Smooth muscle cell (in vitro differentiated cells): ENCODE measurements at regions not wholly inside any gene's neighbourhood (a gene's known extent, or its start where the extent isn't known, plus 50 kb on each side); places are given as distances from the start of the nearest gene placed in this dataset.

Source experiments
- DNase-seq: peaks from one replicate; lab custom pipeline; 2025; ENCODE audit not compliant: unreplicated experiment; lab: John Stamatoyannopoulos, UW
- H2AFZ ChIP-seq: fragments of 200-600 bp; sonication (generic); 2 replicates; pipeline ENCODE4 v1.6.0; 2016; ENCODE audit warnings: antibody characterized with exemption, low read depth, mild to moderate bottlenecking
- H3F3A ChIP-seq: fragments of 200-600 bp; sonication (generic); 2 replicates; pipeline ENCODE4 v1.6.0; 2017; ENCODE audit warnings: antibody characterized with exemption, low read depth
- H3K27ac ChIP-seq: fragments of 200-600 bp; sonication (generic); 2 replicates; pipeline ENCODE4 v1.5.1; 2016; ENCODE audit warnings: low read depth, mild to moderate bottlenecking
- H3K27me3 ChIP-seq: fragments of 200-600 bp; sonication (generic); 2 replicates; pipeline ENCODE4 v1.6.1; 2016; ENCODE audit warnings: low read depth, mild to moderate bottlenecking
- H3K36me3 ChIP-seq: fragments of 200-600 bp; sonication (generic); 2 replicates; pipeline ENCODE4 v1.5.1; 2016; ENCODE audit warnings: low read depth
- H3K4me1 ChIP-seq: fragments of 200-600 bp; sonication (generic); 2 replicates; pipeline ENCODE4 v1.5.1; 2016; ENCODE audit warnings: low read depth
- H3K4me2 ChIP-seq: fragments of 200-600 bp; sonication (generic); 2 replicates; pipeline ENCODE4 v1.6.0; 2016; ENCODE audit warnings: mild to moderate bottlenecking
- H3K4me3 ChIP-seq: fragments of 200-600 bp; sonication (generic); 2 replicates; pipeline ENCODE4 v1.5.1; 2016; ENCODE audit warnings: mild to moderate bottlenecking
- H3K79me2 ChIP-seq: fragments of 200-600 bp; sonication (generic); 2 replicates; pipeline ENCODE4 v1.6.0; 2016; ENCODE audit warnings: low read depth, mild to moderate bottlenecking
- H3K9ac ChIP-seq: fragments of 200-600 bp; sonication (generic); 2 replicates; pipeline ENCODE4 v1.6.0; 2016; ENCODE audit warnings: low read depth
- H3K9me3 ChIP-seq: fragments of 200-600 bp; sonication (generic); replicated peaks from 2 replicates; pipeline ENCODE4 v1.5.1; 2016; ENCODE audit warnings: low read depth
- H4K20me1 ChIP-seq: fragments of 200-600 bp; sonication (generic); 2 replicates; pipeline ENCODE4 v1.6.0; 2016; ENCODE audit warnings: low read depth
- WGBS: methylation state at CpG from one replicate; pipeline ENCODE4 v1.1.7; 2016; ENCODE audit warnings: low lambda C conversion rate; 5-methylcytosine and 5-hydroxymethylcytosine counted together
- TF ChIP-seq, protein P1 (sequence below): fragments of 200-600 bp; sonication (generic); IDR thresholded peaks from 2 replicates; pipeline ENCODE4 v1.5.1; 2017; ENCODE audit warnings: borderline replicate concordance, mild to moderate bottlenecking, antibody characterized with exemption; ENCODE audit not compliant: insufficient read depth, poor library complexity, severe bottlenecking

DNA sequence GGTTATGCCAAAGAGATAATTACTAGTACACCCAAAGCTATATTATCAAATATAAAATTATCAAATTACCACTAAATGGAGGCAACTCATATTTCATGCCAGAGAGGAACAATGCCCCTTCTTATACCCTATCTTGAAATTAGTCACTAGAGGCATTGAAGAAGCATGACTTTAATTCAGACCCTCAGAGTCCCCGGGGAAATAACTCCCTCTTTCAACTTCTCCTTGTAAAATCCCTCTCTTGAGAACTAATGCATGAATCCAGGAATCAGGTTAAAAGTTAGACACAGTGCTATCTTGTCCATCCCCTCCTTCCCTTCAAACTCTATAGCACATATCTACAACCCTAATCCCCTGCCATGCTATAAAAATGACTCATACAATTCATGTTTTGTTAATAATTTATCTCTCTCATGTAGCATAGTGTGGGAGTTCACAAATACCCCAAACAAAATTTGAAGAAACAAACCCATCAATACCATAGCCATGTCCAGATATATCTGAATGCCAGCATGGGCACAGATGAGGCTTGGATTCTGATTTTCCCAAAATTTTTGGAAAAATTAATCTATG, 665.4 kb downstream of the KCNA4 start:
- no peak overlapping the region for H3K27ac ChIP-seq
- H3K27me3 ChIP-seq: no peaks in the 10 kb centered on the region
- H3K9me3 ChIP-seq: no peaks in the 10 kb centered on the region
- no peaks in the 10 kb centered on the region for H3F3A ChIP-seq
- no peaks in the 10 kb centered on the region for H4K20me1 ChIP-seq
- DNase-seq: no peak
- H2AFZ ChIP-seq: no peak overlapping the region
- H3K9ac ChIP-seq: no peak overlapping the region
- 50% methylated on average over 1 of the region's 1 CpG for WGBS
- TF ChIP-seq, protein P1, sequence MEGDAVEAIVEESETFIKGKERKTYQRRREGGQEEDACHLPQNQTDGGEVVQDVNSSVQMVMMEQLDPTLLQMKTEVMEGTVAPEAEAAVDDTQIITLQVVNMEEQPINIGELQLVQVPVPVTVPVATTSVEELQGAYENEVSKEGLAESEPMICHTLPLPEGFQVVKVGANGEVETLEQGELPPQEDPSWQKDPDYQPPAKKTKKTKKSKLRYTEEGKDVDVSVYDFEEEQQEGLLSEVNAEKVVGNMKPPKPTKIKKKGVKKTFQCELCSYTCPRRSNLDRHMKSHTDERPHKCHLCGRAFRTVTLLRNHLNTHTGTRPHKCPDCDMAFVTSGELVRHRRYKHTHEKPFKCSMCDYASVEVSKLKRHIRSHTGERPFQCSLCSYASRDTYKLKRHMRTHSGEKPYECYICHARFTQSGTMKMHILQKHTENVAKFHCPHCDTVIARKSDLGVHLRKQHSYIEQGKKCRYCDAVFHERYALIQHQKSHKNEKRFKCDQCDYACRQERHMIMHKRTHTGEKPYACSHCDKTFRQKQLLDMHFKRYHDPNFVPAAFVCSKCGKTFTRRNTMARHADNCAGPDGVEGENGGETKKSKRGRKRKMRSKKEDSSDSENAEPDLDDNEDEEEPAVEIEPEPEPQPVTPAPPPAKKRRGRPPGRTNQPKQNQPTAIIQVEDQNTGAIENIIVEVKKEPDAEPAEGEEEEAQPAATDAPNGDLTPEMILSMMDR: no peak
- no peaks in the 10 kb centered on the region for H3K79me2 ChIP-seq
- H3K4me1 ChIP-seq: no peaks in the 10 kb centered on the region
- no peaks in the 10 kb centered on the region for H3K36me3 ChIP-seq
- no peak overlapping the region for H3K4me3 ChIP-seq
- H3K4me2 ChIP-seq: no peak overlapping the region

DNA sequence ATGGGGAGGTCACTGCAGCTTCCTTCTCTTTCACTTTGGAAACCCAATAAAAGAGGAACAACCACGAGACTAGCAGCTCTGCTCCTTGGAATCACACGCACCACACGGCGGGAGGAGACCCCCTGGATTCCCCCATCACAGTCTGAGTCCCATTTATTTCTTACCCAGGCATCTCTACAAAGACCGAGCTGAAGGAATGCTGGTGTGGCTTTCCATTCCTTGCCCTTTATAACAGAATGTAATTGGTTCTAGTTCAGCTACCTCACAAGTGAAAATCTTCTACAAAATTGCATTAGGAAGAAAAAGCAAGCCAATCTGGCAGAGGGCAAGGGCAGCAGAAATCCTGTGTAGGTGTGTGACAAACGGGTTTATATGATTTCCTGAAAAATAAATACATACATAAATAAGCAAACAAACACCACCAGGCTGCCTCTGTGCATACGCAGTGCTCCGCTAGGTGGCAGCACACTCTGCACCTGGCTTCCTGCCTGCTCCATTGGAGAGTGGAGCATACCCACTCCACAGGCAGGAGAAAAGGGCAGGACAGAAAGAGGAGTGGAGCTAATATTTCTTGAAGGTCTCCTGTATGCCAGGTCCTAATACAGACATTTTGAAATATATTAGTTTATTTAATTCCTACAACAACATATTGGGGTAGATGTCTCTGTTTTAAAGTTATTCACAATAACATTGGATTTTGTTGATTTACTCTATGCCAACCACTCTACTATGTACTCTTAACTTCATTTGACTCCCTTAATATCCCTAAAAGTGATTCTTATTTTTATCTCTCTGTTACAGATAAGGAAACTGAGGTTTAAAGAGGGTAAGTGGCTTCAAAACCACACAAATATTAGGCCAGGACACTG, 673.1 kb downstream of the KCNA4 start:
- 28% methylated on average over 8 of the region's 8 CpGs for WGBS
- peak; percentile 22 for DNase-seq
- H3K4me1 ChIP-seq: no peaks in the 10 kb centered on the region
- H3K27me3 ChIP-seq: peaks cover 12% of the 10 kb centered on the region
- H3K9me3 ChIP-seq: no peaks in the 10 kb centered on the region
- no peaks in the 10 kb centered on the region for H3K36me3 ChIP-seq
- H3K4me3 ChIP-seq: no peak overlapping the region
- TF ChIP-seq, protein P1: peak; percentile 96
- H3K4me2 ChIP-seq: peak overlapping the region; percentile 26
- no peaks in the 10 kb centered on the region for H4K20me1 ChIP-seq
- no peak overlapping the region for H3K9ac ChIP-seq
- H3F3A ChIP-seq: no peaks in the 10 kb centered on the region
- no peak overlapping the region for H3K27ac ChIP-seq
- no peak overlapping the region for H2AFZ ChIP-seq
- H3K79me2 ChIP-seq: no peaks in the 10 kb centered on the region

DNA sequence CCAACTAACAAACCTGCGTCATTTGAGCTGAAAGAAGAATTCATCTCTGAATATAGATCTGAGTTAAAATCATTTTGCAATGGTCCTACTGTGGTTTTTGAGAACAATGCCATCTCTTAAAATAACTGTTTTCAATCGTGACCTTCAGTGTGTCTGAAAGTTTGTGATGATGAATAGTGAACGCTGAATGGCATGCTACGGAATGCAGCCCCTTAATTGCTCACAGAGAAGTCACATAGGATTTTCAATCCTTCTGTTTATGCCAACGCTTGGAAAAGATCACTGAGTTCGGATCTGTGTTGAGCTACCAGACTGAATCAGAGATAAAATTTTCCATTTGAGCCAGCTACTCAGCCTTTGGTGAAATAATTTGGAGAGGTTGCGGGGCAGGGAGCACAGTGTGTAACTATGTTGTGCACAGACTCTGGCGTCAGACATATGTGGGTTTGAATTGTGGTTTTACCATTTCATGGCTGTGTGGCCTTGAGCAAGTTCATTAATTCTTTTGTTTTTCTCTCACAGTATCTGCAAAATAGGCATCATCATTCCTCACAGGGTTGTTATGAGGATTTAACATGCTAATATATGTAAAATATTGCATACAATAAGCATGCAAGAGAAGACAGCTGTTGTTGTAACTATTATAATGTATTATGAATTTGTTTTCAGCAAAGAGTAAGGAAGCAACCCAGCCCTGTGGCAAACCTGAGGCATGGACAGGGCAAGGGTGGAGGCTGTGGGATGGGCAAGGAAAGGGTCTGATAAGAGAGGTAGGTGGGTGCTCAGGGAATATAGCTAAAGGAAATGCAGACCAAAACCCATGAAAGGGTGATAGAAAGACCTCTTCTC, 679.9 kb downstream of the KCNA4 start:
- Histone ChIP-seq H3K4me2 (peak overlapping the region; percentile 37), H3K4me1 (no peaks in the 10 kb centered on the region), H3K79me2 (no peaks in the 10 kb centered on the region), H3F3A (no peaks in the 10 kb centered on the region), H2AFZ (no peak overlapping the region), H3K9me3 (no peaks in the 10 kb centered on the region), H3K27ac (peak overlapping the region; percentile 32), H3K4me3 (no peak overlapping the region), H3K9ac (no peak overlapping the region), H3K36me3 (no peaks in the 10 kb centered on the region), H4K20me1 (no peaks in the 10 kb centered on the region), H3K27me3 (no peaks in the 10 kb centered on the region)
- WGBS: 26% methylated on average over 8 of the region's 8 CpGs
- DNase-seq: no peak
- TF ChIP-seq, protein P1: no peak
